ENCODE measurements at regions not wholly inside any gene's neighbourhood (a gene's known extent, or its start where the extent isn't known, plus 50 kb on each side); places are given as distances from the start of the nearest gene placed in this dataset.

- TF ChIP-seq POLR2A (IDR thresholded peaks at IDR 0.05) (no peak), CTCF (IDR thresholded peaks at IDR 0.05) (no peak)
These were observed 542.7 kb downstream of the TNS3 start for GRCh38 chr7:47039089-47039648.
